Neuronal stem cell (in vitro differentiated cells): ENCODE measurements at regions not wholly inside any gene's neighbourhood (a gene's known extent, or its start where the extent isn't known, plus 50 kb on each side); places are given as distances from the start of the nearest gene placed in this dataset.

Experiments
- DNase-seq: peaks from one replicate; pipeline ENCODE4 v3.0.0-alpha.2; 2013; ENCODE audit warnings: low spot score
- H2AFZ ChIP-seq: one replicate; pipeline ENCODE4 v1.6.1; 2013; ENCODE audit warnings: mild to moderate bottlenecking, low read length, inconsistent platforms
- H2AK5ac ChIP-seq: 2 replicates; pipeline ENCODE4 v1.6.1; 2013; ENCODE audit warnings: low read depth, mild to moderate bottlenecking, inconsistent platforms, low read length, moderate library complexity, mixed read lengths
- H2BK120ac ChIP-seq: 2 replicates; pipeline ENCODE4 v1.6.1; 2013; ENCODE audit warnings: low read depth, mild to moderate bottlenecking, inconsistent platforms, low read length, moderate library complexity, mixed read lengths
- H2BK12ac ChIP-seq: one replicate; pipeline ENCODE4 v1.6.1; 2013; ENCODE audit warnings: low read length, inconsistent platforms
- H2BK15ac ChIP-seq: 2 replicates; pipeline ENCODE4 v1.6.1; 2013; ENCODE audit warnings: mild to moderate bottlenecking, low read length, inconsistent platforms, mixed read lengths
- H2BK5ac ChIP-seq: one replicate; pipeline ENCODE4 v1.6.1; 2013; ENCODE audit warnings: inconsistent platforms, mild to moderate bottlenecking, low read length, moderate library complexity
- H3K14ac ChIP-seq: one replicate; pipeline ENCODE4 v1.6.1; 2013; ENCODE audit warnings: low read length, inconsistent platforms
- H3K18ac ChIP-seq: 2 replicates; pipeline ENCODE4 v1.6.1; 2013; ENCODE audit warnings: low read length, inconsistent platforms
- H3K23ac ChIP-seq: 2 replicates; pipeline ENCODE4 v1.6.1; 2013; ENCODE audit warnings: low read depth, mild to moderate bottlenecking, mixed read lengths, low read length, inconsistent platforms; ENCODE audit not compliant: poor library complexity
- H3K27ac ChIP-seq: replicated peaks from 3 replicates; pipeline ENCODE4 v1.5.1; 2013; ENCODE audit warnings: low read length, inconsistent platforms
- H3K27me3 ChIP-seq, 3 experiments: 2 replicates each; pipeline ENCODE4 v1.6.1; 2013; ENCODE audit warnings: low read length in 3 of 3, mild to moderate bottlenecking in 2 of 3, inconsistent platforms in 1 of 3, low read depth in 1 of 3, mixed read lengths in 1 of 3, moderate library complexity in 1 of 3; ENCODE audit not compliant: control insufficient read depth in 3 of 3, insufficient read depth in 3 of 3
- H3K36me3 ChIP-seq, 2 donors: replicated peaks in 1 of 2; 2 replicates each; pipeline ENCODE4 v1.6.1; 2013; ENCODE audit warnings: low read length in 2 of 2; ENCODE audit not compliant: control insufficient read depth in 2 of 2, insufficient read depth in 2 of 2
- H3K4ac ChIP-seq: 2 replicates; pipeline ENCODE4 v1.6.1; 2013; ENCODE audit warnings: inconsistent platforms, mild to moderate bottlenecking, low read length, moderate library complexity
- H3K4me1 ChIP-seq, 2 donors: 1 replicate in 1 of 2; 2 replicates in 1 of 2; pipeline ENCODE4 v1.6.1; 2013; ENCODE audit warnings: low read length in 2 of 2, low read depth in 1 of 2; ENCODE audit not compliant: control insufficient read depth in 2 of 2, insufficient read depth in 1 of 2
- H3K4me2 ChIP-seq: one replicate; pipeline ENCODE4 v1.6.1; 2013; ENCODE audit warnings: mild to moderate bottlenecking, low read length, inconsistent platforms; ENCODE audit not compliant: insufficient read depth, poor library complexity, severe bottlenecking
- H3K4me3 ChIP-seq, 2 donors: 2 replicates each; pipeline ENCODE4 v1.5.1; 2013; ENCODE audit warnings: low read length in 2 of 2, mild to moderate bottlenecking in 2 of 2, inconsistent platforms in 1 of 2, moderate library complexity in 1 of 2
- H3K79me1 ChIP-seq: one replicate; pipeline ENCODE4 v1.6.1; 2013; ENCODE audit warnings: low read depth, mild to moderate bottlenecking, inconsistent platforms, low read length, moderate library complexity
- H3K9ac ChIP-seq: one replicate; pipeline ENCODE4 v1.6.1; 2013; ENCODE audit warnings: mild to moderate bottlenecking, low read depth, low read length, inconsistent platforms; ENCODE audit not compliant: poor library complexity
- H3K9me3 ChIP-seq, 2 donors: replicated peaks in 1 of 2; 2 replicates each; pipeline versions ENCODE3 to v1.6.1; 2013; ENCODE audit warnings: low read length in 2 of 2, mild to moderate bottlenecking in 2 of 2, inconsistent platforms in 1 of 2, low read depth in 1 of 2, mixed read lengths in 1 of 2, moderate library complexity in 1 of 2; ENCODE audit not compliant: control insufficient read depth in 2 of 2, insufficient read depth in 1 of 2
- H4K8ac ChIP-seq: one replicate; pipeline ENCODE4 v1.6.1; 2013; ENCODE audit warnings: low read depth, mild to moderate bottlenecking, inconsistent platforms, low read length, moderate library complexity
- H4K91ac ChIP-seq: one replicate; pipeline ENCODE4 v1.6.1; 2013; ENCODE audit warnings: low read length, low read depth, mild to moderate bottlenecking, inconsistent platforms; ENCODE audit not compliant: poor library complexity
- WGBS, 2 donors: extraction: QIAGEN DNeasy Blood & Tissue Kit; methylation state at CpG; one replicate each; pipeline ENCODE4 v1.1.7; 2013; ENCODE audit warnings: missing lambda C conversion rate in 2 of 2, mixed read lengths in 1 of 2; ENCODE audit not compliant: insufficient read length in 2 of 2, insufficient replicate concordance in 1 of 2; ENCODE audit errors: extremely low coverage in 2 of 2; 5-methylcytosine and 5-hydroxymethylcytosine counted together

GRCh38 chr7:67423065-67423464 lies 426.4 kb downstream of the TYW1 start:
- no peak overlapping the region for H2AK5ac ChIP-seq
- WGBS, 2 donors, result no CpG with 5 or more reads among the region's 9 CpGs
- no peak overlapping the region for H3K4me2 ChIP-seq
- H2BK15ac ChIP-seq, result no peak overlapping the region
- no peak overlapping the region for H3K23ac ChIP-seq
- H3K27me3 ChIP-seq, result no peaks in the 10 kb centered on the region
- no peaks in the 10 kb centered on the region for H3K79me1 ChIP-seq
- H3K36me3 ChIP-seq, result no peaks in the 10 kb centered on the region
- no peaks in the 10 kb centered on the region for H3K4me1 ChIP-seq
- no peak overlapping the region for H3K9ac ChIP-seq
- no peak overlapping the region for H3K27ac ChIP-seq
- H4K91ac ChIP-seq, result no peak overlapping the region
- no peak overlapping the region for H2BK5ac ChIP-seq
- no peaks in the 10 kb centered on the region for H3K9me3 ChIP-seq
- H4K8ac ChIP-seq, result no peak overlapping the region
- no peak overlapping the region for H3K4ac ChIP-seq
- H3K14ac ChIP-seq, result no peak overlapping the region
- H2BK12ac ChIP-seq, result no peak overlapping the region
- H3K4me3 ChIP-seq, result no peak overlapping the region
- H2BK120ac ChIP-seq, result no peak overlapping the region
- H2AFZ ChIP-seq, result no peak overlapping the region
- no peak for DNase-seq
- H3K18ac ChIP-seq, result no peak overlapping the region

GRCh38 chr7:67426654-67427053 lies 430.0 kb downstream of the TYW1 start:
- no peak overlapping the region for H3K4me3 ChIP-seq
- no peak overlapping the region for H3K4me2 ChIP-seq
- no peak overlapping the region for H4K8ac ChIP-seq
- no peaks in the 10 kb centered on the region for H3K4me1 ChIP-seq
- H3K27me3 ChIP-seq, result no peaks in the 10 kb centered on the region
- no CpG with 5 or more reads among the region's 3 CpGs for WGBS, 2 donors
- no peak overlapping the region for H2BK120ac ChIP-seq
- no peak overlapping the region for H3K9ac ChIP-seq
- H3K36me3 ChIP-seq, result no peaks in the 10 kb centered on the region
- H3K9me3 ChIP-seq, result no peaks in the 10 kb centered on the region
- no peak overlapping the region for H2AFZ ChIP-seq
- no peak overlapping the region for H3K18ac ChIP-seq
- H4K91ac ChIP-seq, result no peak overlapping the region
- H3K14ac ChIP-seq, result no peak overlapping the region
- no peak overlapping the region for H3K27ac ChIP-seq
- H2BK5ac ChIP-seq, result no peak overlapping the region
- H3K4ac ChIP-seq, result no peak overlapping the region
- no peak overlapping the region for H2BK12ac ChIP-seq
- no peak overlapping the region for H2AK5ac ChIP-seq
- no peaks in the 10 kb centered on the region for H3K79me1 ChIP-seq
- H2BK15ac ChIP-seq, result no peak overlapping the region
- no peak overlapping the region for H3K23ac ChIP-seq
- DNase-seq, result no peak

- no peak overlapping the region for H2BK12ac ChIP-seq
- peaks cover 0 to 7% of the 10 kb centered on the region in 2 donors for H3K9me3 ChIP-seq
- H3K9ac ChIP-seq, result no peak overlapping the region
- no peak overlapping the region for H3K4me2 ChIP-seq
- H3K4me1 ChIP-seq, result no peaks in the 10 kb centered on the region
- H2BK5ac ChIP-seq, result no peak overlapping the region
- H2AFZ ChIP-seq, result no peak overlapping the region
- no peaks in the 10 kb centered on the region for H3K36me3 ChIP-seq
- no peak overlapping the region for H2AK5ac ChIP-seq
- no peak overlapping the region for H4K8ac ChIP-seq
- no peak overlapping the region for H3K27ac ChIP-seq
- no peak overlapping the region for H3K4ac ChIP-seq
- H3K27me3 ChIP-seq, result no peaks in the 10 kb centered on the region
- no peak overlapping the region for H2BK120ac ChIP-seq
- no peak overlapping the region for H3K14ac ChIP-seq
- no peak overlapping the region for H3K18ac ChIP-seq
- H2BK15ac ChIP-seq, result no peak overlapping the region
- H4K91ac ChIP-seq, result no peak overlapping the region
- H3K4me3 ChIP-seq, result no peak overlapping the region
- DNase-seq, result no peak
- no peaks in the 10 kb centered on the region for H3K79me1 ChIP-seq
- no CpG with 5 or more reads among the region's 4 CpGs for WGBS, 2 donors
- no peak overlapping the region for H3K23ac ChIP-seq
Observed at GRCh38 chr7:67429735-67430134, 433.1 kb downstream of the TYW1 start.

GRCh38 chr7:67432536-67433234 lies 436.1 kb downstream of the TYW1 start:
- H3K18ac ChIP-seq, result no peak overlapping the region
- no CpG with 5 or more reads among the region's 10 CpGs for WGBS, 2 donors
- DNase-seq, result no peak
- no peak overlapping the region for H4K91ac ChIP-seq
- H3K79me1 ChIP-seq, result no peaks in the 10 kb centered on the region
- H4K8ac ChIP-seq, result no peak overlapping the region
- no peaks in the 10 kb centered on the region for H3K36me3 ChIP-seq
- H2BK12ac ChIP-seq, result no peak overlapping the region
- no peak overlapping the region for H2AK5ac ChIP-seq
- H3K27me3 ChIP-seq, result no peaks in the 10 kb centered on the region
- H2BK120ac ChIP-seq, result no peak overlapping the region
- no peak overlapping the region for H3K14ac ChIP-seq
- no peak overlapping the region for H3K4me3 ChIP-seq
- no peaks in the 10 kb centered on the region for H3K4me1 ChIP-seq
- peaks cover 0 to 7% of the 10 kb centered on the region in 2 donors for H3K9me3 ChIP-seq
- no peak overlapping the region for H3K23ac ChIP-seq
- H3K9ac ChIP-seq, result no peak overlapping the region
- no peak overlapping the region for H3K27ac ChIP-seq
- no peak overlapping the region for H2BK5ac ChIP-seq
- H2AFZ ChIP-seq, result peak overlapping the region; percentile 59
- no peak overlapping the region for H2BK15ac ChIP-seq
- H3K4me2 ChIP-seq, result no peak overlapping the region
- H3K4ac ChIP-seq, result no peak overlapping the region
